GM18505 (cell line): ENCODE measurements at regions not wholly inside any gene's neighbourhood (a gene's known extent, or its start where the extent isn't known, plus 50 kb on each side); places are given as distances from the start of the nearest gene placed in this dataset.
"Not testable (repeated sequence)": the region's sequence is repeated elsewhere in the genome, so short reads cannot be mapped to it uniquely, and the experiment has no call there.

Experiments
- ATAC-seq: cut with Tn5 transposase; IDR thresholded peaks from one replicate; pipeline ENCODE4 v1.9.1; 2021; ENCODE audit not compliant: unreplicated experiment
- POLR2A ChIP-seq: IDR thresholded peaks from 4 replicates; pipeline ENCODE4 v1.6.1; 2011; ENCODE audit warnings: borderline replicate concordance; ENCODE audit not compliant: insufficient read depth, insufficient read length; ENCODE audit errors: extremely low read depth

GRCh38 chr5:164214698-164215097 lies 709.3 kb downstream of the MAT2B start:
- no peak for ATAC-seq
- no peak for TF ChIP-seq POLR2A

- no peak for TF ChIP-seq POLR2A
- ATAC-seq = no peak
Observed at GRCh38 chr5:164217464-164217863, 712.0 kb downstream of the MAT2B start.

GRCh38 chr5:164220522-164220921 lies 715.1 kb downstream of the MAT2B start:
- no peak for ATAC-seq
- TF ChIP-seq POLR2A = no peak

- no peak for ATAC-seq
- TF ChIP-seq POLR2A = no peak
Observed at GRCh38 chr5:164224236-164224635, 718.8 kb downstream of the MAT2B start.

- no peak for ATAC-seq
- no peak for TF ChIP-seq POLR2A
Observed at GRCh38 chr5:164224772-164225171, 719.4 kb downstream of the MAT2B start.

GRCh38 chr5:164230341-164230740 lies 724.9 kb downstream of the MAT2B start:
- no peak for ATAC-seq
- no peak for TF ChIP-seq POLR2A

GRCh38 chr5:164233791-164234190 lies 728.4 kb downstream of the MAT2B start:
- ATAC-seq = no peak
- TF ChIP-seq POLR2A = no peak

GRCh38 chr5:164234321-164234720 lies 728.9 kb downstream of the MAT2B start:
- no peak for TF ChIP-seq POLR2A
- no peak for ATAC-seq

GRCh38 chr5:164235300-164235891 lies 730.0 kb downstream of the MAT2B start:
- ATAC-seq = no peak
- no peak for TF ChIP-seq POLR2A

GRCh38 chr5:164237486-164237885 lies 732.1 kb downstream of the MAT2B start:
- no peak for TF ChIP-seq POLR2A
- no peak for ATAC-seq

GRCh38 chr5:164251781-164252180 lies 746.4 kb downstream of the MAT2B start:
- not testable (repeated sequence) for ATAC-seq

GRCh38 chr5:164253764-164254163 lies 748.3 kb downstream of the MAT2B start:
- TF ChIP-seq POLR2A = no peak
- no peak for ATAC-seq

GRCh38 chr5:164255598-164256213 lies 750.3 kb downstream of the MAT2B start:
- no peak for ATAC-seq
- TF ChIP-seq POLR2A = no peak

- no peak for TF ChIP-seq POLR2A
- ATAC-seq = no peak
Observed at GRCh38 chr5:164256351-164256750, 750.9 kb downstream of the MAT2B start.

GRCh38 chr5:164256954-164257353 lies 751.5 kb downstream of the MAT2B start:
- TF ChIP-seq POLR2A = no peak
- no peak for ATAC-seq
